D721Med (cell line): ENCODE measurements at regions not wholly inside any gene's neighbourhood (a gene's known extent, or its start where the extent isn't known, plus 50 kb on each side); places are given as distances from the start of the nearest gene placed in this dataset.

Source experiments
- DNase-seq: peaks from one replicate; pipeline ENCODE4 v3.0.0; 2011; ENCODE audit warnings: low spot score; ENCODE audit not compliant: insufficient read length
- FAIRE-seq: peaks from 2 replicates; lab custom pipeline; 2011; peaks lifted over from hg19 to GRCh38; lab: Jason Lieb, UNC
- CTCF ChIP-seq: IDR thresholded peaks from 2 replicates; pipeline ENCODE4 v1.5.1; 2012; ENCODE audit warnings: mild to moderate bottlenecking, control low read depth; ENCODE audit not compliant: insufficient read depth; ENCODE audit errors: missing control alignments

GRCh38 chr3:43221076-43221475, 65.3 kb upstream of the SNRK start:
- DNase-seq (no peak), FAIRE-seq (no peak)
- TF ChIP-seq CTCF: no peak

- no peak for TF ChIP-seq CTCF
- FAIRE-seq (no peak), DNase-seq (no peak)
These were observed 66.7 kb upstream of the SNRK start for GRCh38 chr3:43219616-43220015.

- FAIRE-seq: no peak
- DNase-seq: no peak
- TF ChIP-seq CTCF: no peak
These were observed 67.4 kb upstream of the SNRK start for GRCh38 chr3:43218921-43219320.

- no peak for DNase-seq
- TF ChIP-seq CTCF: no peak
- no peak for FAIRE-seq
These were observed 68.2 kb upstream of the SNRK start for GRCh38 chr3:43218156-43218555.

- no peak for TF ChIP-seq CTCF
- no peak for FAIRE-seq
These were observed 68.7 kb upstream of the SNRK start for GRCh38 chr3:43217633-43218032.

GRCh38 chr3:43217206-43217605, 69.1 kb upstream of the SNRK start:
- TF ChIP-seq CTCF: no peak
- FAIRE-seq: no peak
- DNase-seq: no peak

More at GRCh38 chr3:43217633-43218032, 68.7 kb upstream of the SNRK start:
- no peak for DNase-seq

GRCh38 chr3:43215663-43216275, 70.6 kb upstream of the SNRK start:
- FAIRE-seq: no peak
- TF ChIP-seq CTCF: no peak
- no peak for DNase-seq
